UCSD-AML1 (cell line): ENCODE measurements at regions not wholly inside any gene's neighbourhood (a gene's known extent, or its start where the extent isn't known, plus 50 kb on each side); places are given as distances from the start of the nearest gene placed in this dataset.
"Not testable (repeated sequence)": the region's sequence is repeated elsewhere in the genome, so short reads cannot be mapped to it uniquely, and the experiment has no call there.

ENCODE experiments used
- DNase-seq: peaks from one replicate; lab custom pipeline; 2025; ENCODE audit not compliant: unreplicated experiment; lab: John Stamatoyannopoulos, UW

DNA sequence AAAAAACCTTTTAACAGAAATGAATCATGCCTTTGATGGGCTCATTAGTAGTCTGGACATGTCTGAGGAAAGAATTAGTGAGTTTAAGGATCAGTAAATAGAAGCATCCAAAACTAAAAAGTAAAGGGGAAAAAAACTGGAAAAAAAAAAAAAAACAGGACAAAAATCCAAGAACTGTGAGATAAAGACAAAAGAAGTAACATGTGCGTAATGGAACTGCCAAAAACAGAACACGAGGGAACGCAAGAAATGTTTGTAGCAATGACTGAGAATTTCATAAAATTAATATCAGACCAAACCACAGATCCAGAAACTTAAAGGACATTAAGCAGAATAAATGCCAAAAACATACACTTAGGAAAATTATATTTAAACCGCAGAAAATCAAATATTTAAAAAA, 77.4 kb downstream of the MS4A13 start:
- DNase-seq = no peak

DNA sequence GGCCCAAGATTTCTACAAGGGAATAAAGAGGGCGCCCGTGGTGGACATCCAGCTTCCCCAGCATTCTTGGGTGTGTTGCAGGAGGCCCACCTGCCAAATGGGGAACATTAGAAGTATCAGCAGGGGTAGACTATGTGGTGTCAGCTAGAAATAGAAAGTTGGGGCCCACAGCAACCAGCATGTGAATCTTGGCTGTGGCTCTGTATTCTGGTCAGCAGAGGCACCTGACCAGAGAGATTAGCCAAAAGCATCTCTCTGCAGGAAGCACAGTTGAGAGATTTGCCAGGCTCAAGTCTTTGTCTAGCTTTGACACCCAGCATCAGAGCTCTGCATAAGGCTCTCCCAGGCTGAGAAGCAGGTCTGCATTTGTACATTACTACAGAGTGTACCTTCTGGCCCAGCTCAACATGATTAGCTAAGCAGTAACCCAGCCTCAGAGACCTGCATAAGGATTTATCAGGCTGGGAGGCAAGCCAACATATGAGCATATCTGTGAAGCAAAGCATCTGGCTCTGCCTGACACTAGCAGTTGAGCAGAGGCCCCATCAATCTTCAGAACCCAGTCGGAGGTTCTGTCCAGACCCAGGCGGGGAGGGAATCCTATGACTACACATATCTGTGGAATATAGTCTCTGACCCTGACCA, 79.9 kb downstream of the MS4A13 start:
- DNase-seq = no peak

DNA sequence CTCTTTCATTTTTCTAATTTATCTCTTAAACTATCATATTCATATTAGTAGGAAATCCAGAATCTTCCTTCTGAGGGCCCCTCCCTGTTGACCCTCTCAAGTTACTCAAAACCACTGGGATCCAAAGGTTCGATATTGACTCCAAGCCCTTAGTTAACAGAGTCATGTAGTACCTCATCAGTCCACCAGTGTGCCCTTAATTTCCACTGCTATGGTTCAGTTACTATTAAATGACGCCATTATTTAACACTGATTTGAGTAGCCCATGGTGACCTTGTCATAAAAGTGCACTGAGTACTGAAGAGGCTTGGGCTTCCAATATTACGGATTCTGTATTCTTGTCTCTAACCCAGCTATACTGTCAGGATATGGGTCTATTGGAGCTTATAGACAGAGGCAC, 91.9 kb upstream of the MS4A8 start:
- no peak for DNase-seq

GRCh38 chr11:60609632-60610031, 89.8 kb upstream of the MS4A8 start:
- DNase-seq = no peak

GRCh38 chr11:60610702-60611101, 88.7 kb upstream of the MS4A8 start:
- DNase-seq = no peak

- DNase-seq = no peak
These were observed 83.9 kb upstream of the MS4A8 start for GRCh38 chr11:60615497-60615896.

DNA sequence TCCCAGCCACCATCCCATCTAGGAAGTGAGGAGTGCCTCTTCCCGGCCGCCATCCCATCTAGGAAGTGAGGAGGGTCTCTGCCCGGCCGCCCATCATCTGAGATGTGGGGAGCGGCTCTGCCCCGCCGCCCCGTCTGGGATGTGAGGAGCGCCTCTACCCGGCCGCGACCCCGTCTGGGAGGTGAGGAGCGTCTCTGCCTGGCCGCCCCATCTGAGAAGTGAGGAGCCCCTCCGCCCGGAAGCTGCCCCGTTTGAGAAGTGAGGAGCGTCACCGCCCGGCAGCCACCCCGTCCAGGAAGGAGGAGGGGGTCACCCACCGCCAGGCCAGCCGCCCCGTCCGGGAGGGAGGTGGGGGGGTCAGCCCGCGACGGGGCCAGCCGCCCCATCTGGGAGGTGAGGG, 77.5 kb upstream of the MS4A8 start:
- DNase-seq = not testable (repeated sequence)

DNA sequence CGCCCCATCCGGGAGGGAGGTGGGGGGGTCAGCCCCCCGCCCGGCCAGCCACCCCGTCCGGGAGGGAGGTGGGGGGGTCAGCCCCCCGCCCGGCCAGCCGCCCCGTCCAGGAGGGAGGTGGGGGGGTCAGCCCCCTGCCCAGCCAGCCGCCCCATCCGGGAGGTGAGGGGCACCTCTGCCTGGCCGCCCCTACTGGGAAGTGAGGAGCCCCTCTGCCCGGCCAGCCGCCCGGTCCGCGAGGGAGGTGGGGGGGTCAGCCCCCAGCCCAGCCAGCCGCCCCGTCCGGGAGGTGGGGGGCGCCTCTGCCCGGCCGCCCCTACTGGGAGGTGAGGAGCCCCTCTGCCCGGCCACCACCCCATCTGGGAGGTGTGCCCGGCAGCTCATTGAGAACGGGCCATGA, 76.6 kb upstream of the MS4A8 start:
- not testable (repeated sequence) for DNase-seq

- no peak for DNase-seq
These were observed 74.2 kb upstream of the MS4A8 start for GRCh38 chr11:60625262-60625661.

DNA sequence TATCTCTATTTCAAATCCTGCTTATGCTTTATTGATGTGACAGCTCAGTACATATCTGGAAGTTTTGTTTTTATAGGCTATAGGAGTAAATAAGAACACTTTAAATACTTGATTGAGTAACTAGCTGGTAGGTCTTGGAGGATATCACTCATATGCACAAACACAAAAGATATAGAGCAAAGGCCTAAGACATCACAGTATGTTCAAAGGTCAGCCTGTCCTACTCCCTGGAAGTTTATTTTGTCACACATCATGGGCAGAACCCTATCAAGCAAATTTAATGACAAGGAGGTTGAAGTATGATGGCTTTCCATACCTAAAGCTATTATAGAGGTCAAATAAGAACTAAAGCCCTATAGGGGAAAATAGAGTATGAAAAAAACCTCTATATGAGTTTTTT, 70.0 kb upstream of the MS4A8 start:
- DNase-seq = no peak

GRCh38 chr11:60631944-60632343, 67.5 kb upstream of the MS4A8 start:
- peak; percentile 51 for DNase-seq

DNA sequence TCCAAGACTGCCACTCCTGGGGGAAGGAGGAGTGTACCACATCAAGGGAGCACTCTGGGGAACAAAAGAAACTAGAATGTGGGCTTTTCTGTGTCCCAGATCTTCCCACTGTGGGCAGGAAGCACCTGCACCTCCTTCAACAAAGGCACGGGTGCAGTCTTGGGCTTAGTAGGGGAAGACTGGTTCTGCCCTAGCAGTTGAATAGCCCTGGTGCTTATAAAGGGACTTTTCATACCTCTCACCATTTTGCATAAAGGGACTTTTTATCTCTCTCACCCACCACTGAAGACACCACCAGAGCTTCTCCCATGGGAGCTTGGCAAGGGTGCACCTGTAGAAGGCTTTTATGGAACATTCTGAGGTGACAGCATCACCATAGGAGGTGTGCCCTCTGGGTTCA, 65.8 kb upstream of the MS4A8 start:
- DNase-seq = peak; percentile 15

- DNase-seq = peak; percentile 30
These were observed 65.3 kb upstream of the MS4A8 start for GRCh38 chr11:60634126-60634525.

- no peak for DNase-seq
These were observed 57.5 kb upstream of the MS4A8 start for GRCh38 chr11:60641940-60642339.

- no peak for DNase-seq
These were observed 52.3 kb upstream of the MS4A8 start for GRCh38 chr11:60647087-60647486.
